Lung (tissue), 11 donors: ENCODE measurements at regions not wholly inside any gene's neighbourhood (a gene's known extent, or its start where the extent isn't known, plus 50 kb on each side); places are given as distances from the start of the nearest gene placed in this dataset.
"Not testable (repeated sequence)": the region's sequence is repeated elsewhere in the genome, so short reads cannot be mapped to it uniquely, and the experiment has no call there.

Experiments used
- ATAC-seq: fragments of 200-7000 bp; cut with Tn5 transposase; one replicate; pipeline ENCODE4 v1.9.1; 2020; ENCODE audit warnings: moderate number of reproducible peaks; ENCODE audit not compliant: insufficient read depth, low FRiP score
- DNase-seq, 3 donors: peaks; one replicate each; pipeline ENCODE4 v3.0.0-alpha.2; 2013 to 2017
- H3K27ac ChIP-seq, 2 donors: one replicate each; pipeline ENCODE4 v1.5.1; 2013; ENCODE audit warnings: mild to moderate bottlenecking in 2 of 2, moderate library complexity in 2 of 2, control low read depth in 1 of 2, inconsistent platforms in 1 of 2, low read depth in 1 of 2, low read length in 1 of 2
- H3K27me3 ChIP-seq, 3 donors: one replicate each; pipeline ENCODE4 v1.5.1; 2013; ENCODE audit warnings: low read length in 2 of 3; ENCODE audit not compliant: control insufficient read depth in 3 of 3, insufficient read depth in 3 of 3
- H3K36me3 ChIP-seq, 4 donors: one replicate each; pipeline ENCODE4 v1.5.1; 2013; ENCODE audit warnings: low read length in 4 of 4, mild to moderate bottlenecking in 1 of 4, moderate library complexity in 1 of 4; ENCODE audit not compliant: control insufficient read depth in 4 of 4, insufficient read depth in 4 of 4
- H3K4me1 ChIP-seq, 5 donors: one replicate each; pipeline ENCODE4 v1.5.1; 2013; ENCODE audit warnings: low read length in 5 of 5, mild to moderate bottlenecking in 2 of 5, moderate library complexity in 1 of 5; ENCODE audit not compliant: control insufficient read depth in 5 of 5, insufficient read depth in 5 of 5
- H3K4me3 ChIP-seq: one replicate; pipeline ENCODE4 v1.5.1; 2013; ENCODE audit warnings: mild to moderate bottlenecking, control low read depth, moderate library complexity
- H3K9ac ChIP-seq, 2 donors: one replicate each; pipeline ENCODE4 v1.5.1; 2013; ENCODE audit warnings: low read length in 2 of 2, control low read depth in 1 of 2; ENCODE audit not compliant: insufficient read depth in 1 of 2
- H3K9me3 ChIP-seq, 4 donors: one replicate each; pipeline ENCODE4 v1.5.1; 2013; ENCODE audit warnings: low read length in 3 of 4, mild to moderate bottlenecking in 1 of 4, moderate library complexity in 1 of 4; ENCODE audit not compliant: control insufficient read depth in 4 of 4, insufficient read depth in 3 of 4
- WGBS, 2 donors: extraction: QIAGEN DNeasy Blood & Tissue Kit; methylation state at CpG; one replicate each; pipeline ENCODE4 v1.1.7; 2013; 5-methylcytosine and 5-hydroxymethylcytosine counted together
- TF ChIP-seq, protein P1 (sequence below): IDR thresholded peaks from 2 replicates; pipeline ENCODE4 v1.5.1; 2012; ENCODE audit warnings: mild to moderate bottlenecking; ENCODE audit errors: control extremely low read depth, extremely low read depth
- donor health status: control.
- donor health status: control.
- donor health status: Bipolar disorder and iron deficiency.
- donor health status: healthy.
- donor health status: DM: yes; HTN: yes; CAD: no.

DNA sequence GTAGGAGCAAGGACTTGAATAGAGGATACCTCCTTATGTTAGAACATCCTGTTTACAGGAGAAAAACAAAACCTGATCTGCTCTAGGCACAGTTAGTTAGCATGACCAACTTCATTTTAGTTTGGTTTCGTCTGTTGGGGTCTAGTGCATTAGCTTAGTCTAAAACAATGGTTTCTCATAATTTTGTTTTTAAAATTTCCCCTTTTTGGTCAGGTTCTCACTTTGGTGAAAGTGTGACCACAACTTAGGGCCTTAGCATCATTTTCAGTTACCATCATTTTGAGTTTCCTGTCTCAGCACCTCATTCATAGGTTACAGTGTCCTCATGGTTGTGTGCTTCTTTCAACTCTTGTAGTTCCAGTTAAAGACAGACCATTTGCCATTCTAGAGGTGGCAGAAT, 1277.0 kb upstream of the SLC39A10 start:
- ATAC-seq = no peak
- no peak overlapping the region for H3K9ac ChIP-seq

GRCh38 chr2:194367390-194367789, 1289.6 kb upstream of the SLC39A10 start:
- H3K27me3 ChIP-seq, H3K9ac ChIP-seq, DNase-seq, H3K27ac ChIP-seq, H3K4me1 ChIP-seq, H3K4me3 ChIP-seq, ATAC-seq, H3K36me3 ChIP-seq, H3K9me3 ChIP-seq: not testable (repeated sequence)
- WGBS, 2 donors = 60 to 80% methylated on average over 3 of the region's 3 CpGs

More for the DNA sequence above, 1277.0 kb upstream of the SLC39A10 start:
- TF ChIP-seq, protein P1, sequence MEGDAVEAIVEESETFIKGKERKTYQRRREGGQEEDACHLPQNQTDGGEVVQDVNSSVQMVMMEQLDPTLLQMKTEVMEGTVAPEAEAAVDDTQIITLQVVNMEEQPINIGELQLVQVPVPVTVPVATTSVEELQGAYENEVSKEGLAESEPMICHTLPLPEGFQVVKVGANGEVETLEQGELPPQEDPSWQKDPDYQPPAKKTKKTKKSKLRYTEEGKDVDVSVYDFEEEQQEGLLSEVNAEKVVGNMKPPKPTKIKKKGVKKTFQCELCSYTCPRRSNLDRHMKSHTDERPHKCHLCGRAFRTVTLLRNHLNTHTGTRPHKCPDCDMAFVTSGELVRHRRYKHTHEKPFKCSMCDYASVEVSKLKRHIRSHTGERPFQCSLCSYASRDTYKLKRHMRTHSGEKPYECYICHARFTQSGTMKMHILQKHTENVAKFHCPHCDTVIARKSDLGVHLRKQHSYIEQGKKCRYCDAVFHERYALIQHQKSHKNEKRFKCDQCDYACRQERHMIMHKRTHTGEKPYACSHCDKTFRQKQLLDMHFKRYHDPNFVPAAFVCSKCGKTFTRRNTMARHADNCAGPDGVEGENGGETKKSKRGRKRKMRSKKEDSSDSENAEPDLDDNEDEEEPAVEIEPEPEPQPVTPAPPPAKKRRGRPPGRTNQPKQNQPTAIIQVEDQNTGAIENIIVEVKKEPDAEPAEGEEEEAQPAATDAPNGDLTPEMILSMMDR = no peak
- H3K4me3 ChIP-seq = no peak overlapping the region
- no peaks in the 10 kb centered on the region for H3K9me3 ChIP-seq
- DNase-seq = no peak
- no peaks in the 10 kb centered on the region for H3K4me1 ChIP-seq
- H3K27ac ChIP-seq = no peak overlapping the region
- no peaks in the 10 kb centered on the region for H3K27me3 ChIP-seq
- no peaks in the 10 kb centered on the region for H3K36me3 ChIP-seq
- 63 to 72% methylated on average over 1 of the region's 1 CpG for WGBS, 2 donors

DNA sequence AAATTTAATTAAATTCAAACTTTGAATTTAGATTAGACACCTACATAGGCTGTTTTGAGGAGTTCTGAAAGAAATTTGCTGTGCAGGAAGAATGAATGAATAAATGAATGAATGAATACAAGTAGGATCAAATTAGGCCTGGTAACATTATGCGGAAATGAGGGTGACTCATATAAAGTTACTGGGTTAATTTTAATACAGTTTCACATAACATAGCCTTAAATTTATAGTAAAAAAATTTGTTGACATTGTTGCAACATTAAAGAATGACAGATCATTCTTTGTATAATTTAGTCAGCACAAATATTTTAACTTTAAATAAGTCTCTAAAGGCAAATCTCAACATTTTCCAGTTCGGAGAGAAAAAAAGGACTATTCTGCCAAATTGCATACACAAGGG, 1293.1 kb upstream of the SLC39A10 start:
- WGBS, 2 donors = 89% methylated on average over 2 of the region's 2 CpGs
- H3K36me3 ChIP-seq = no peaks in the 10 kb centered on the region
- no peak for DNase-seq
- no peak overlapping the region for H3K9ac ChIP-seq
- H3K27ac ChIP-seq = no peak overlapping the region
- H3K27me3 ChIP-seq = no peaks in the 10 kb centered on the region
- no peak for ATAC-seq
- H3K4me3 ChIP-seq = no peak overlapping the region
- no peaks in the 10 kb centered on the region for H3K4me1 ChIP-seq
- H3K9me3 ChIP-seq = peaks cover 0 to 3% (median under 1%) of the 10 kb centered on the region in 4 donors
- TF ChIP-seq, protein P1 = no peak

DNA sequence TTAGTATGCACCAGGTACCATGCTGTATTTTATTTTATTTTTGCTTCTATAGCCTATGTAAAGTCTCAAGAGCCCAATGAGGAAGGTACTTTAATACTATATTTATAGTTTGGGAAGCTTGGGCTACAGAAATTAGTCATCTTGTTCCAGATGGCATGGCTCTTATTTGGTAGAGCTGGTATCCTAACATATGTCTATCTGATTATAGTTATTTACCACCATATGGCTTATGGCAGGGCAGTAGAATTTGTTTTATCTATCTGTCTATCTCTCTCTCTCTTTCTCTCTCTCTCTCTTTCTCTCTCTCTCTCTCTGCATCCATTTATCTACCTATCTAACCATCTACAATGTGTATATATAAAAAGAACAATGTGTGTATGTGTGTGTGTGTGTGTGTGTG, 1293.7 kb upstream of the SLC39A10 start:
- Histone ChIP-seq H3K27ac (no peak overlapping the region), H3K9ac (no peak overlapping the region), H3K9me3 (peaks cover 0 to 3% (median under 1%) of the 10 kb centered on the region in 4 donors), H3K4me3 (no peak overlapping the region), H3K4me1 (no peaks in the 10 kb centered on the region), H3K27me3 (no peaks in the 10 kb centered on the region), H3K36me3 (no peaks in the 10 kb centered on the region)
- no peak for DNase-seq
- ATAC-seq = no peak
- TF ChIP-seq, protein P1 = no peak
